ENCODE measurements at regions not wholly inside any gene's neighbourhood (a gene's known extent, or its start where the extent isn't known, plus 50 kb on each side); places are given as distances from the start of the nearest gene placed in this dataset.
"Not testable (repeated sequence)": the region's sequence is repeated elsewhere in the genome, so short reads cannot be mapped to it uniquely, and the experiment has no call there.

- Histone ChIP-seq H3K4me3 (ENCODE audit: low read length) (no peak overlapping the region), H3K27ac (ENCODE audit: low read length) (no peak overlapping the region), H3K4me1 (ENCODE audit: insufficient read depth, low read length) (no peaks in the 10 kb centered on the region), H3K9ac (ENCODE audit: low read depth, low read length) (no peak overlapping the region), H3K9me3 (ENCODE audit: insufficient read depth, low read depth, low read length) (peaks cover 7% of the 10 kb centered on the region; the same call in 1 of the 2 replicates), H3K36me3 (ENCODE audit: insufficient read depth, low read depth, low read length) (no peaks in the 10 kb centered on the region), H3K27me3 (ENCODE audit: insufficient read depth, low read length) (no peaks in the 10 kb centered on the region)
Observed at GRCh38 chrX:35432056-35432455, 366.1 kb upstream of the MAGEB16 start.

DNA sequence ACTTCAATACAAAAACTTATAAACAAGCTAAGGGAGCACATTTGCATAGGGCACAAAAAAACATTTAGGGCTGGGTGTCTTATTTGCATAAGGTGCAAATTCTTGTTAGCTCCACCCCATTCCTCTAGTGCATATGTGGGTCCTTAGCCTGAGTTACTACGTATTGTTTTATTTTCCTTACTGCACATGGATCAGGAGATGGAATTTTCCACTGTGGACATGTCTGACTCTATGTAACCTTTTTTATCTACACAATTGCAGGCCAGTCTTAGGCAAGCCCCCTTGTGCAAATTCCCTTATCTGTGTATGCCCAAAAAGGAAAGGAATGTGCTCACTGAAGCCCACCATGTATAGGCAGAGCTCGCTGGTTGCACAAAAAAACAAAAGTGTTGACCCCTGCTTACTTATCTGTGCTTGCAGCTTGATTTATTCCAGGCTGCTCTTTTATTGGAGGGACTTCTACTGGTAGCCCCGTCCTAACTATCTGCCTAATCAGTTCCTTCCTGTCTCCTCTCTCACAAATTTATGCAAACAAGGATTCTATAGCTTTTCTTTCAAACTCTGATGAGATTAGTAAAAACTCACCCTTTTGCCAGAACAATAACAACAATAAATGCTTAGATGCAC, 359.0 kb upstream of the MAGEB16 start:
- no peaks in the 10 kb centered on the region for H3K4me1 ChIP-seq (ENCODE audit: insufficient read depth, low read length)
- no peaks in the 10 kb centered on the region for H3K36me3 ChIP-seq (ENCODE audit: insufficient read depth, low read depth, low read length)
- H3K4me3 ChIP-seq (ENCODE audit: low read length) = no peak overlapping the region
- no peaks in the 10 kb centered on the region for H3K27me3 ChIP-seq (ENCODE audit: insufficient read depth, low read length)
- H3K9ac ChIP-seq (ENCODE audit: low read depth, low read length) = no peak overlapping the region
- H3K27ac ChIP-seq (ENCODE audit: low read length) = no peak overlapping the region
- peaks cover 18% of the 10 kb centered on the region for H3K9me3 ChIP-seq (ENCODE audit: insufficient read depth, low read depth, low read length)

- Histone ChIP-seq H3K27ac (ENCODE audit: low read length) (no peak overlapping the region), H3K4me1 (ENCODE audit: insufficient read depth, low read length) (no peaks in the 10 kb centered on the region), H3K9me3 (ENCODE audit: insufficient read depth, low read depth, low read length) (peaks cover 14% of the 10 kb centered on the region), H3K36me3 (ENCODE audit: insufficient read depth, low read depth, low read length) (no peaks in the 10 kb centered on the region), H3K4me3 (ENCODE audit: low read length) (no peak overlapping the region), H3K9ac (ENCODE audit: low read depth, low read length) (no peak overlapping the region), H3K27me3 (ENCODE audit: insufficient read depth, low read length) (no peaks in the 10 kb centered on the region)
Observed at GRCh38 chrX:35439692-35440091, 358.4 kb upstream of the MAGEB16 start.

DNA sequence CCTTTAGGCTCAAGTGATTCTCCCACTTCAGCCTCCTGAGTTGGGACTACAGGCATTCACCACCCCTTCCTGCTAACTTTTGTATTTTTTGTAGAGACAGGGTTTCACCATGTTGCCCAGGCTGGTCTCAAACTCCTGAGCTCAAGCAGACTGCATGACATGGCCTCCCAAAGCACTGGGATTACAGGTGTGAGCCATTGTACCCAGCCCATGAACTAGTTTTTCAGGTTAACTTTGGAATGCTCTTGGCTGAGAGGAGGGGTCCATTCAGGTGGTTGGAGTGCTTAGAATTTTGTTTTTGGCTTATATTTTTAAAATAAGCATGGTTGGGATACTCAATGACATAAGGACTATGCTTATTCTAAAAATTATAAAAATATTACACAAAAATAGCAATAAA, 355.7 kb upstream of the MAGEB16 start:
- peaks cover 8% of the 10 kb centered on the region; the same call in 1 of the 2 replicates for H3K4me1 ChIP-seq (ENCODE audit: insufficient read depth, low read length)
- H3K27me3 ChIP-seq (ENCODE audit: insufficient read depth, low read length) = no peaks in the 10 kb centered on the region
- H3K27ac ChIP-seq (ENCODE audit: low read length) = no peak overlapping the region
- no peaks in the 10 kb centered on the region for H3K36me3 ChIP-seq (ENCODE audit: insufficient read depth, low read depth, low read length)
- H3K9me3 ChIP-seq (ENCODE audit: insufficient read depth, low read depth, low read length) = peaks cover 9% of the 10 kb centered on the region
- no peak overlapping the region for H3K9ac ChIP-seq (ENCODE audit: low read depth, low read length)
- no peak overlapping the region for H3K4me3 ChIP-seq (ENCODE audit: low read length)

DNA sequence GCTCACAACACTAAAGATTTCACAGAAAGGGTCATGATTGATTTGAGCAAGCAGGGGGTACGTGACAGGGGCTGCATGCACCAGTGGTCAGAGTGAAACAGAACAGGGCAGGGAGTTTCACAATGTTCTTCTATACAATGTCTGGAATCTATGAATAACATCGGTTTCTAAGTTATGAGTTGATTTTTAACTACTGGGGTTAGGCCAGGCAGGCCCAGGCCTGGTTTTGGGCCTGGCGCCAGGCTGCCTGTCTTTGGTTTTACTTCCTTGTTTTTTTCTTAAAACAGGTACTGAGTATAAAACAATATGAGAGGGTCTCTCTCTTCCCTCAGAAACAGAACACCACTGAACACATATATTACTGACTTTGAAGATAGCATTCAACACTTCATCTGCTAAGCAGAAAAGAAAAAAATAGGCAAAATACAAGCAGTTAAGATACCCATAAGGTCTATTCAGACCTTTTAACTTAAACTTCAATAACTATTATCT, 355.0 kb upstream of the MAGEB16 start:
- H3K4me3 ChIP-seq (ENCODE audit: low read length); H3K27me3 ChIP-seq (ENCODE audit: insufficient read depth, low read length); H3K27ac ChIP-seq (ENCODE audit: low read length); H3K4me1 ChIP-seq (ENCODE audit: insufficient read depth, low read length); H3K9me3 ChIP-seq (ENCODE audit: insufficient read depth, low read depth, low read length); H3K9ac ChIP-seq (ENCODE audit: low read depth, low read length); H3K36me3 ChIP-seq (ENCODE audit: insufficient read depth, low read depth, low read length): not testable (repeated sequence)

GRCh38 chrX:35444671-35445355, 353.3 kb upstream of the MAGEB16 start:
- Histone ChIP-seq H3K27me3 (ENCODE audit: insufficient read depth, low read length) (no peaks in the 10 kb centered on the region), H3K4me1 (ENCODE audit: insufficient read depth, low read length) (peaks cover 8% of the 10 kb centered on the region; the same call in 1 of the 2 replicates), H3K9ac (ENCODE audit: low read depth, low read length) (no peak overlapping the region), H3K27ac (ENCODE audit: low read length) (no peak overlapping the region), H3K36me3 (ENCODE audit: insufficient read depth, low read depth, low read length) (no peaks in the 10 kb centered on the region), H3K9me3 (ENCODE audit: insufficient read depth, low read depth, low read length) (no peaks in the 10 kb centered on the region; the same call in 1 of the 2 replicates), H3K4me3 (ENCODE audit: low read length) (no peak overlapping the region)

GRCh38 chrX:35445912-35446311, 352.2 kb upstream of the MAGEB16 start:
- Histone ChIP-seq H3K27ac (ENCODE audit: low read length) (no peak overlapping the region), H3K9ac (ENCODE audit: low read depth, low read length) (no peak overlapping the region), H3K4me1 (ENCODE audit: insufficient read depth, low read length) (peaks cover 8% of the 10 kb centered on the region; the same call in 1 of the 2 replicates), H3K4me3 (ENCODE audit: low read length) (no peak overlapping the region), H3K27me3 (ENCODE audit: insufficient read depth, low read length) (no peaks in the 10 kb centered on the region), H3K9me3 (ENCODE audit: insufficient read depth, low read depth, low read length) (no peaks in the 10 kb centered on the region), H3K36me3 (ENCODE audit: insufficient read depth, low read depth, low read length) (no peaks in the 10 kb centered on the region)

GRCh38 chrX:35456891-35457290, 341.3 kb upstream of the MAGEB16 start:
- H3K9me3 ChIP-seq (ENCODE audit: insufficient read depth, low read depth, low read length) = no peaks in the 10 kb centered on the region
- H3K27ac ChIP-seq (ENCODE audit: low read length) = no peak overlapping the region
- H3K4me3 ChIP-seq (ENCODE audit: low read length) = no peak overlapping the region
- no peaks in the 10 kb centered on the region for H3K36me3 ChIP-seq (ENCODE audit: insufficient read depth, low read depth, low read length)
- no peak overlapping the region for H3K9ac ChIP-seq (ENCODE audit: low read depth, low read length)
- H3K4me1 ChIP-seq (ENCODE audit: insufficient read depth, low read length) = no peaks in the 10 kb centered on the region
- no peaks in the 10 kb centered on the region for H3K27me3 ChIP-seq (ENCODE audit: insufficient read depth, low read length)

- Histone ChIP-seq H3K9ac (ENCODE audit: low read depth, low read length) (no peak overlapping the region), H3K27ac (ENCODE audit: low read length) (no peak overlapping the region), H3K4me1 (ENCODE audit: insufficient read depth, low read length) (no peaks in the 10 kb centered on the region), H3K4me3 (ENCODE audit: low read length) (no peak overlapping the region), H3K36me3 (ENCODE audit: insufficient read depth, low read depth, low read length) (no peaks in the 10 kb centered on the region), H3K27me3 (ENCODE audit: insufficient read depth, low read length) (no peaks in the 10 kb centered on the region), H3K9me3 (ENCODE audit: insufficient read depth, low read depth, low read length) (no peaks in the 10 kb centered on the region; the same call in 1 of the 2 replicates)
Observed at GRCh38 chrX:35458142-35458541, 340.0 kb upstream of the MAGEB16 start.

GRCh38 chrX:35461164-35461563, 337.0 kb upstream of the MAGEB16 start:
- Histone ChIP-seq H3K27ac (ENCODE audit: low read length) (no peak overlapping the region), H3K4me3 (ENCODE audit: low read length) (no peak overlapping the region), H3K4me1 (ENCODE audit: insufficient read depth, low read length) (no peaks in the 10 kb centered on the region), H3K36me3 (ENCODE audit: insufficient read depth, low read depth, low read length) (no peaks in the 10 kb centered on the region), H3K9ac (ENCODE audit: low read depth, low read length) (no peak overlapping the region), H3K9me3 (ENCODE audit: insufficient read depth, low read depth, low read length) (no peaks in the 10 kb centered on the region; the same call in 1 of the 2 replicates), H3K27me3 (ENCODE audit: insufficient read depth, low read length) (no peaks in the 10 kb centered on the region)

DNA sequence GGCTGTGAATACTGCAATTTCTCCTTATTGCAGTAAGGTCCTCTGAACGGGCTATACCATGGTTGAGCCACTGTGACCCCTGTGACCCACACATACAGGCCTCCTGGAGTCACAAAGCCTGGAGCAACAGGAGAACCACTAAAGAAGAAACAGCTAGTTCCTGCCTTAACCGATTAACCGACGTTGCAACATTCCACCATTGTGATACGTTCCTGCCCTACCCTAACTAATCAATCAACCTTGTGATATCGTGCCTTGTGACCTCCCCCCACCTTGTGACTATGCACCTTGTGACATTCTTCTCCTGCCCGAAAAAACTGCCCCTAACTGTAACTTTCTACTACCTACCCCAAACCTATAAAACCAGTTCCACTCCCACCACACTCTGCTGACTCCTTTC, 301.5 kb upstream of the MAGEB16 start:
- H3K4me1 ChIP-seq (ENCODE audit: insufficient read depth, low read length); H3K9me3 ChIP-seq (ENCODE audit: insufficient read depth, low read depth, low read length); H3K27me3 ChIP-seq (ENCODE audit: insufficient read depth, low read length); H3K36me3 ChIP-seq (ENCODE audit: insufficient read depth, low read depth, low read length); H3K9ac ChIP-seq (ENCODE audit: low read depth, low read length); H3K4me3 ChIP-seq (ENCODE audit: low read length); H3K27ac ChIP-seq (ENCODE audit: low read length): not testable (repeated sequence)

GRCh38 chrX:35497453-35497852, 300.7 kb upstream of the MAGEB16 start:
- not testable (repeated sequence) for H3K4me1 ChIP-seq (ENCODE audit: insufficient read depth, low read length); H3K4me3 ChIP-seq (ENCODE audit: low read length); H3K9me3 ChIP-seq (ENCODE audit: insufficient read depth, low read depth, low read length); H3K36me3 ChIP-seq (ENCODE audit: insufficient read depth, low read depth, low read length); H3K9ac ChIP-seq (ENCODE audit: low read depth, low read length); H3K27me3 ChIP-seq (ENCODE audit: insufficient read depth, low read length); H3K27ac ChIP-seq (ENCODE audit: low read length)
